ENCODE measurements at regions not wholly inside any gene's neighbourhood (a gene's known extent, or its start where the extent isn't known, plus 50 kb on each side); places are given as distances from the start of the nearest gene placed in this dataset.

- no peak for DNase-seq (ENCODE audit: low read depth, low spot score)
- Histone ChIP-seq H3K4me3 (ENCODE audit: insufficient read length, low read depth) (no peak overlapping the region), H3K36me3 (ENCODE audit: insufficient read depth, insufficient read length, low read length) (no peaks in the 10 kb centered on the region), H3K4me1 (ENCODE audit: insufficient read depth, insufficient read length) (no peaks in the 10 kb centered on the region), H3K9ac (ENCODE audit: insufficient read length, low read depth) (no peak overlapping the region), H3K9me3 (ENCODE audit: insufficient read depth, low read length) (no peaks in the 10 kb centered on the region), H3K27me3 (ENCODE audit: insufficient read depth, insufficient read length) (peaks cover 3% of the 10 kb centered on the region)
- TF ChIP-seq YY1 (IDR thresholded peaks at IDR 0.05; ENCODE audit: insufficient read depth, insufficient read length): no peak
- no peak for TF ChIP-seq SUZ12 (IDR thresholded peaks at IDR 0.05; ENCODE audit: extremely low read depth, insufficient read depth, insufficient read length)
- TF ChIP-seq ZNF274 (IDR thresholded peaks at IDR 0.05; ENCODE audit: low read depth, low read length): no peak
Measured at GRCh38 chr3:36164400-36164799, 215.9 kb upstream of the STAC start.

GRCh38 chr3:36165509-36166290, 214.6 kb upstream of the STAC start:
- Histone ChIP-seq H3K9me3 (ENCODE audit: insufficient read depth, low read length) (no peaks in the 10 kb centered on the region), H3K27me3 (ENCODE audit: insufficient read depth, insufficient read length) (peaks cover 3% of the 10 kb centered on the region), H3K36me3 (ENCODE audit: insufficient read depth, insufficient read length, low read length) (no peaks in the 10 kb centered on the region), H3K9ac (ENCODE audit: insufficient read length, low read depth) (no peak overlapping the region), H3K4me1 (ENCODE audit: insufficient read depth, insufficient read length) (no peaks in the 10 kb centered on the region), H3K4me3 (ENCODE audit: insufficient read length, low read depth) (no peak overlapping the region)
- no peak for DNase-seq (ENCODE audit: low read depth, low spot score)
- TF ChIP-seq YY1 (IDR thresholded peaks at IDR 0.05; ENCODE audit: insufficient read depth, insufficient read length) (no peak), ZNF274 (IDR thresholded peaks at IDR 0.05; ENCODE audit: low read depth, low read length) (no peak), SUZ12 (IDR thresholded peaks at IDR 0.05; ENCODE audit: extremely low read depth, insufficient read depth, insufficient read length) (no peak)

- TF ChIP-seq ZNF274 (IDR thresholded peaks at IDR 0.05; ENCODE audit: low read depth, low read length) (no peak), YY1 (IDR thresholded peaks at IDR 0.05; ENCODE audit: insufficient read depth, insufficient read length) (no peak), SUZ12 (IDR thresholded peaks at IDR 0.05; ENCODE audit: extremely low read depth, insufficient read depth, insufficient read length) (no peak)
Measured at GRCh38 chr3:36166477-36166876, 213.8 kb upstream of the STAC start.

GRCh38 chr3:36172699-36173098, 207.6 kb upstream of the STAC start:
- Histone ChIP-seq H3K4me3 (ENCODE audit: insufficient read length, low read depth) (no peak overlapping the region), H3K4me1 (ENCODE audit: insufficient read depth, insufficient read length) (peaks cover 5% of the 10 kb centered on the region), H3K9ac (ENCODE audit: insufficient read length, low read depth) (no peak overlapping the region), H3K9me3 (ENCODE audit: insufficient read depth, low read length) (no peaks in the 10 kb centered on the region), H3K27me3 (ENCODE audit: insufficient read depth, insufficient read length) (no peaks in the 10 kb centered on the region), H3K36me3 (ENCODE audit: insufficient read depth, insufficient read length, low read length) (no peaks in the 10 kb centered on the region)
- DNase-seq (ENCODE audit: low read depth, low spot score): no peak
- no peak for TF ChIP-seq ZNF274 (IDR thresholded peaks at IDR 0.05; ENCODE audit: low read depth, low read length)
- TF ChIP-seq SUZ12 (IDR thresholded peaks at IDR 0.05; ENCODE audit: extremely low read depth, insufficient read depth, insufficient read length): no peak
- TF ChIP-seq YY1 (IDR thresholded peaks at IDR 0.05; ENCODE audit: insufficient read depth, insufficient read length): no peak

More at GRCh38 chr3:36166477-36166876, 213.8 kb upstream of the STAC start:
- H3K9ac ChIP-seq (ENCODE audit: insufficient read length, low read depth): no peak overlapping the region
- H3K9me3 ChIP-seq (ENCODE audit: insufficient read depth, low read length): no peaks in the 10 kb centered on the region
- H3K4me1 ChIP-seq (ENCODE audit: insufficient read depth, insufficient read length): no peaks in the 10 kb centered on the region
- no peak overlapping the region for H3K4me3 ChIP-seq (ENCODE audit: insufficient read length, low read depth)
- peaks cover 3% of the 10 kb centered on the region for H3K27me3 ChIP-seq (ENCODE audit: insufficient read depth, insufficient read length)
- no peak for DNase-seq (ENCODE audit: low read depth, low spot score)
- H3K36me3 ChIP-seq (ENCODE audit: insufficient read depth, insufficient read length, low read length): no peaks in the 10 kb centered on the region

- Histone ChIP-seq H3K9ac (ENCODE audit: insufficient read length, low read depth) (no peak overlapping the region), H3K36me3 (ENCODE audit: insufficient read depth, insufficient read length, low read length) (no peaks in the 10 kb centered on the region), H3K4me1 (ENCODE audit: insufficient read depth, insufficient read length) (peaks cover 5% of the 10 kb centered on the region), H3K4me3 (ENCODE audit: insufficient read length, low read depth) (no peak overlapping the region), H3K27me3 (ENCODE audit: insufficient read depth, insufficient read length) (no peaks in the 10 kb centered on the region), H3K9me3 (ENCODE audit: insufficient read depth, low read length) (no peaks in the 10 kb centered on the region)
- TF ChIP-seq ZNF274 (IDR thresholded peaks at IDR 0.05; ENCODE audit: low read depth, low read length) (no peak), YY1 (IDR thresholded peaks at IDR 0.05; ENCODE audit: insufficient read depth, insufficient read length) (no peak), SUZ12 (IDR thresholded peaks at IDR 0.05; ENCODE audit: extremely low read depth, insufficient read depth, insufficient read length) (no peak)
- DNase-seq (ENCODE audit: low read depth, low spot score): no peak
Measured at GRCh38 chr3:36175113-36175812, 205.0 kb upstream of the STAC start.

- TF ChIP-seq YY1 (IDR thresholded peaks at IDR 0.05; ENCODE audit: insufficient read depth, insufficient read length): no peak
- TF ChIP-seq SUZ12 (IDR thresholded peaks at IDR 0.05; ENCODE audit: extremely low read depth, insufficient read depth, insufficient read length): no peak
- no peak for TF ChIP-seq ZNF274 (IDR thresholded peaks at IDR 0.05; ENCODE audit: low read depth, low read length)
- Histone ChIP-seq H3K27me3 (ENCODE audit: insufficient read depth, insufficient read length) (no peaks in the 10 kb centered on the region), H3K4me3 (ENCODE audit: insufficient read length, low read depth) (no peak overlapping the region), H3K36me3 (ENCODE audit: insufficient read depth, insufficient read length, low read length) (no peaks in the 10 kb centered on the region), H3K9me3 (ENCODE audit: insufficient read depth, low read length) (no peaks in the 10 kb centered on the region), H3K9ac (ENCODE audit: insufficient read length, low read depth) (no peak overlapping the region), H3K4me1 (ENCODE audit: insufficient read depth, insufficient read length) (peaks cover 5% of the 10 kb centered on the region)
- no peak for DNase-seq (ENCODE audit: low read depth, low spot score)
Measured at GRCh38 chr3:36175916-36176461, 204.3 kb upstream of the STAC start.

- H3K9ac ChIP-seq (ENCODE audit: insufficient read length, low read depth): no peak overlapping the region
- H3K27me3 ChIP-seq (ENCODE audit: insufficient read depth, insufficient read length): no peaks in the 10 kb centered on the region
- H3K36me3 ChIP-seq (ENCODE audit: insufficient read depth, insufficient read length, low read length): no peaks in the 10 kb centered on the region
- TF ChIP-seq ZNF274 (IDR thresholded peaks at IDR 0.05; ENCODE audit: low read depth, low read length): no peak
- TF ChIP-seq SUZ12 (IDR thresholded peaks at IDR 0.05; ENCODE audit: extremely low read depth, insufficient read depth, insufficient read length): no peak
- TF ChIP-seq YY1 (IDR thresholded peaks at IDR 0.05; ENCODE audit: insufficient read depth, insufficient read length): no peak
- H3K9me3 ChIP-seq (ENCODE audit: insufficient read depth, low read length): no peaks in the 10 kb centered on the region
- DNase-seq (ENCODE audit: low read depth, low spot score): no peak
- H3K4me1 ChIP-seq (ENCODE audit: insufficient read depth, insufficient read length): peaks cover 5% of the 10 kb centered on the region
- no peak overlapping the region for H3K4me3 ChIP-seq (ENCODE audit: insufficient read length, low read depth)
Measured at GRCh38 chr3:36178018-36178417, 202.3 kb upstream of the STAC start.
